ENCODE measurements at regions not wholly inside any gene's neighbourhood (a gene's known extent, or its start where the extent isn't known, plus 50 kb on each side); places are given as distances from the start of the nearest gene placed in this dataset.

DNA sequence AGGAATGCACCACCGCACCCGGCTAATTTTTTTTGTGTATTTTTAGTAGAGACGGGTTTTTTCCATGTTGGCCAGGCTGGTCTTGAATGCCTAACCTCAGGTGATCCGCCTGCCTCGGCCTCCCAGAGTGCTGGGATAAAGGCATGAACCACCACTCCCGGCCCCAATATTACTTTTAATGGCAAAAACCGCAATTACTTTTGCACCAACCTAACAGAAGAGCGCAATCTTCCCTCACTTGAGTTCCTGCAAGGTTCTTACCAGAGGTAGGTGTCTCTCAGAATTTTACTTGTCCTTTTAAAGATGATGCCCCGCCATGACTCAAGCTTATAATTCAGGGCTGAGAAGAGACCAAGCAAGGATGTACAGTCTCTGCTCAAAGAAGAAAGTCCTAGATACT lies 1774.1 kb upstream of the PCDH20 start:
- Mint-ChIP-seq H3K27ac (no peak overlapping the region), H3K4me3 (no peak overlapping the region), H3K27me3 (no peaks in the 10 kb centered on the region), H3K4me1 (ENCODE audit: low read depth in 2 of 2) (no peaks in the 10 kb centered on the region), H3K9me3 (peaks cover 0 to 8% of the 10 kb centered on the region in 2 donors), H3K36me3 (ENCODE audit: insufficient read depth) (peaks cover 2% of the 10 kb centered on the region)
- ATAC-seq (replicated peaks) (no peak), DNase-seq (no peak)

DNA sequence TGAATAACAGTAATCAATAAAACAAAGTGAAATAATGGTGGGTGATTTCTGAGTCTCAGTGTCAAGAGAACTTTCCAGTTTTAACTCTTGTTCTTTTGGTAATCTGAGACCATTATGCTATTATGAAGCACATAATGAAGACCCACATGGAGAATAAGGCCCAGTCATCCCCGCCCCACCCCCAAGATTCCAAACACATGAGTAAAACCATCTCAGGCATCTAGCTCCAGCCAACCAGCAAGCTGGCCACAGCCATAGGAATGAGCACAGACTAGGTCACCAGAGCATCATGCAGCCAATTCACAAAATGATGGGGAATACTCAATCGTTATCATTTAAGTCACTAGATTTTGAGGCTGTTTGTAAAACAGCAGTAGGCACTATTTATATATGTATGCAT lies 1769.0 kb upstream of the PCDH20 start:
- no peak overlapping the region for H3K27ac Mint-ChIP-seq
- no peak for ATAC-seq (replicated peaks)
- DNase-seq: no peak
- H3K4me3 Mint-ChIP-seq: no peak overlapping the region
- H3K36me3 Mint-ChIP-seq (ENCODE audit: insufficient read depth): no peaks in the 10 kb centered on the region
- H3K4me1 Mint-ChIP-seq (ENCODE audit: low read depth in 2 of 2): no peaks in the 10 kb centered on the region
- peaks cover 7 to 13% of the 10 kb centered on the region in 2 donors for H3K9me3 Mint-ChIP-seq
- H3K27me3 Mint-ChIP-seq: no peaks in the 10 kb centered on the region

DNA sequence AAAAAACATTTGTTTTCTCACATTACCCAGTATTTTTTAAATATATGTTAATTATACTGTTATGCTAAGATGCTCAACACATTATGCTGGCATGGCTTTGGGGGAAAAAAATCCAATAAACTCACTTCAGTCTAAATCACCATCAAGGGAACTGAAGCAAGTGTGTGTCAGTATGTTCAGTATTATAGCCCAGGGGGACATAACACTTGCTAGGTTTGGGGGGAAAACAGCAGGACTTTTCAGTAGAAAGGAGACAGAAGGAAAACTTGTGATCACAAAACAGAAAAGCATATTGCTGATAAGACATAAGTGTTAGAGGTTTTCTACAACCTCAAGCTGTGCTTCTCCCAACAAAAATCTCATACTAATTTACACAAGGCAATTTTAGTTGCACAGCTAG lies 1759.9 kb upstream of the PCDH20 start:
- no peaks in the 10 kb centered on the region for H3K36me3 Mint-ChIP-seq (ENCODE audit: insufficient read depth)
- no peaks in the 10 kb centered on the region for H3K27me3 Mint-ChIP-seq
- no peak overlapping the region for H3K27ac Mint-ChIP-seq
- peaks cover 14 to 20% of the 10 kb centered on the region in 2 donors for H3K9me3 Mint-ChIP-seq
- DNase-seq: no peak
- no peaks in the 10 kb centered on the region for H3K4me1 Mint-ChIP-seq (ENCODE audit: low read depth in 2 of 2)
- no peak overlapping the region for H3K4me3 Mint-ChIP-seq
- ATAC-seq (replicated peaks): no peak

DNA sequence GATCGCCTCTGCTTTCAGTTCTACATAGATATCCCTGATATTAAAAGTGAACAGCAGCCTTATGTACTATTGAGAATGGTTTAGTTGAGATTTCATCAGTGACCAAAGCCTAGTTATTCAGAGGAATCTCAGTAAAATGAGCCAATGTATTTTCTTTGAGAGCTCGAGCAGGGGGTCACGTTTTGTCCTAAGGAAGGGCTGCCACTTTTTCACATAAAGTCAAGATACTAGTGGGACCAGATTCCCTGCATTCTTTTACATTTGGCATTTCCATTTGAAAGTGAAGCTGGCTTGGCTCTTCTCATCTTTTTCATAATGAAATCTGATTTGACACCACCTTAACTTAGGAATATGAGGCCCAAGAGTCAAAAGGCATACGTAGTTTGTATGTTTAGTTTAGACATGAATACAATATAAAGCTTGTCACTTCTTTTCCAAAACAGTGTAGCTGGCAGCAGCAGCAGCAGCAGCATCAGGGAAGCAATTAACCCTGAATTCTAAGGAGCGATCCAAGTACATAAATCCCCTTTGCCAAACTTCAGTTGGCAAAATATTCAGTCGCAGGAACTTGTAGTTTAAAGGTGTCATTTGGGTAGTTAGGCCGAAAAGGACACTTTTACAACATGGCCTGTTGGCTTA lies 1752.2 kb upstream of the PCDH20 start:
- no peaks in the 10 kb centered on the region for H3K27me3 Mint-ChIP-seq
- no peak overlapping the region for H3K4me3 Mint-ChIP-seq
- H3K27ac Mint-ChIP-seq: no peak overlapping the region
- ATAC-seq (replicated peaks) (no peak), DNase-seq (no peak)
- H3K4me1 Mint-ChIP-seq (ENCODE audit: low read depth in 2 of 2): no peaks in the 10 kb centered on the region
- peaks cover 2 to 7% of the 10 kb centered on the region in 2 donors for H3K9me3 Mint-ChIP-seq
- H3K36me3 Mint-ChIP-seq (ENCODE audit: insufficient read depth): no peaks in the 10 kb centered on the region

DNA sequence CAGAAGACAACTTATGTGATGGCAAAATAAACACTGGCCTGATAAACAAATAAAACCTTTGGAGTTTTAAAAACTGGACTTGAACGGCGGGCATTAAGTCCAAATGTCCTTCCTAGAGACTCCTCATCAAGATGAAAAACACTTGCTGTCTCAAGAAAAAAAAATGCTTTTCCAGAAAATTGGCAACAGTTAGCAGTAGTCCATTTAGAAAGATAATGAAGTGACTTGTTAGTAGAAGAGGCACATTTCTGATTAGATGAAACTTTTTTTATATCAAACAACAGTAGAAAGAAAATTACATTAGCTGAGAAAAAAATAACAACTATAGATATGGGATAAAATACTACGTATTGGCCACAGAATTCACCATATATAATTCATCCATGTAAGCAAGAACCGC lies 1750.7 kb upstream of the PCDH20 start:
- Mint-ChIP-seq H3K27me3 (no peaks in the 10 kb centered on the region), H3K9me3 (peaks cover 5 to 14% of the 10 kb centered on the region in 2 donors), H3K27ac (no peak overlapping the region), H3K36me3 (ENCODE audit: insufficient read depth) (no peaks in the 10 kb centered on the region), H3K4me1 (ENCODE audit: low read depth in 2 of 2) (no peaks in the 10 kb centered on the region), H3K4me3 (no peak overlapping the region)
- ATAC-seq (replicated peaks): no peak
- DNase-seq: no peak

DNA sequence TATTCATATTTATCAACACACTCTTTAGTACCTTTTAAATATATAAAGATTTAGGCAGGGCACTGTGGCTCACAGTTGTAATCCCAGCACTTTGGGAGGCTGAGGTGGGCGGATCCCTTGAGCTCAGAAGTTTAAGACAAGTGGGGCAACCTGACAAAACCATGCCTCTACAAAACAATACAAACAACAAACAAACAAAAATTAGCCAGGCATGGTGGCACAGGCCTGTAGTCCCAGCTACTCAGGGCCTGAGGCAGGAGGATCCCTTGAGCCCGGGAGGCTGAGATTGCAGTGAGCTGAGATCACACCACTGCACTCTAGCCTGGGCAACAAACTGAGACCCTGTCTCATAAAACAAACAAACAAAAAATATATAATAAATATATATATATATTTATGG lies 1748.3 kb upstream of the PCDH20 start:
- Mint-ChIP-seq H3K27me3 (no peaks in the 10 kb centered on the region), H3K9me3 (peaks cover 0 to 21% of the 10 kb centered on the region in 2 donors), H3K36me3 (ENCODE audit: insufficient read depth) (no peaks in the 10 kb centered on the region), H3K27ac (no peak overlapping the region), H3K4me1 (ENCODE audit: low read depth in 2 of 2) (no peaks in the 10 kb centered on the region), H3K4me3 (no peak overlapping the region)
- DNase-seq (no peak), ATAC-seq (replicated peaks) (no peak)

DNA sequence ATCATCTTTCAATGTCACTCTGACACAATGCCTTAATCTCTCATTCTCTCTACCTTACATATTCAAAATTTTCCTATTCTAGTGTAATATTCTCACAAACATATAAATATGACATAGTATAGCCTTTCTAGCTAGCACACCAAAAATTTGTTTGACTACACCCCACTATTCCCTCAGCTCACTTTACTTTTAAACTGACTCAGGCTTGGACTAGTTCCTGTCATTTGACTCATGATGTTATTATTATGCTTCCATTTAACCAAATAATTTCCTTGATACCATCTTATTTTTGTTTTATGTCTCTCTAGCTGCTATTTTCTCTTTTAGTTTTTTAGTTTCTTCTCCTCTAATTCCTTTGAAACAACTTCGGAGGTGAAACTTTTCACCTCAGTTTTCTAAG lies 1745.6 kb upstream of the PCDH20 start:
- H3K4me1 Mint-ChIP-seq (ENCODE audit: low read depth in 2 of 2): no peaks in the 10 kb centered on the region
- H3K9me3 Mint-ChIP-seq: peaks cover 8 to 27% of the 10 kb centered on the region in 2 donors
- no peaks in the 10 kb centered on the region for H3K27me3 Mint-ChIP-seq
- H3K4me3 Mint-ChIP-seq: no peak overlapping the region
- H3K36me3 Mint-ChIP-seq (ENCODE audit: insufficient read depth): no peaks in the 10 kb centered on the region
- no peak for DNase-seq
- no peak overlapping the region for H3K27ac Mint-ChIP-seq
- no peak for ATAC-seq (replicated peaks)

DNA sequence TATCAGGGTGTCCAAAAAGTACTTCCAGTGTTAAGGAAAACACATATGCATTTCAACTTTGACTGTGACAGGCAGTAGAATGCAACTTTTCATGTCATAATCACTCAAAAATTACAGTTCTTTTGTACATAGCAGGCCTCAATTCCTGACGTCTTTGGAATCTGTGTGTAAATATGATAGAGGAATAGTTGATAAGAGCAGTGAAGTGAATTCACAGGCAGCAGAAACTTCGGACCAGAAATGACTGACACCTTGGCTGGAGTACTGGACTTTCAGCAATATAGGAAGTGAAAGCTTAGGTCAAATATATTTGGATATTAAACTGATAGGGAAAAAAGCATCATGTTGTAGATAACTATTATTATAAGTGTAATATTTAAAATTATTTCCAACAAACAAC lies 1741.2 kb upstream of the PCDH20 start:
- DNase-seq (no peak), ATAC-seq (replicated peaks) (no peak)
- Mint-ChIP-seq H3K4me1 (ENCODE audit: low read depth in 2 of 2) (no peaks in the 10 kb centered on the region), H3K27me3 (no peaks in the 10 kb centered on the region), H3K4me3 (no peak overlapping the region), H3K9me3 (peaks cover 11 to 18% of the 10 kb centered on the region in 2 donors), H3K27ac (no peak overlapping the region), H3K36me3 (ENCODE audit: insufficient read depth) (no peaks in the 10 kb centered on the region)

DNA sequence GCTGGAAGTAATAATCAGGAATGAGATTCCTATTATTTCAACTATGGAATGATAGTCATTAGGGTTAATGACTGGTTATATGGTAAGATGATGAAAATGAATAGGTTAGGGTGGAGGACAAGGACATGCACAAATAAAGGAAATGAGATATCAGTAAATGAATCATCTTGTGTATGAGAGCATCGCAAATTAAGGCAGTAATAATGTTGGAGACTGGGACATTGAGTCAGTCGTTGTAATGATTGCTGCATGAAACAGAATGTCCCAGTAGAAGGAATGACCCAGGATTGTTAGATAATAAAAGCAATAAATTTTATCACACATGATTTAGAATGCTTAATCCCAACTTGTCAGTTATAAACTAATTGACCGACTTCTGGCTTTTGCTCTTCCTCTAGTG lies 1733.7 kb upstream of the PCDH20 start:
- H3K9me3 Mint-ChIP-seq: peaks cover 5 to 16% of the 10 kb centered on the region in 2 donors
- DNase-seq (no peak), ATAC-seq (replicated peaks) (no peak)
- H3K27me3 Mint-ChIP-seq: no peaks in the 10 kb centered on the region
- H3K27ac Mint-ChIP-seq: no peak overlapping the region
- no peaks in the 10 kb centered on the region for H3K4me1 Mint-ChIP-seq (ENCODE audit: low read depth in 2 of 2)
- H3K4me3 Mint-ChIP-seq: no peak overlapping the region
- no peaks in the 10 kb centered on the region for H3K36me3 Mint-ChIP-seq (ENCODE audit: insufficient read depth)

DNA sequence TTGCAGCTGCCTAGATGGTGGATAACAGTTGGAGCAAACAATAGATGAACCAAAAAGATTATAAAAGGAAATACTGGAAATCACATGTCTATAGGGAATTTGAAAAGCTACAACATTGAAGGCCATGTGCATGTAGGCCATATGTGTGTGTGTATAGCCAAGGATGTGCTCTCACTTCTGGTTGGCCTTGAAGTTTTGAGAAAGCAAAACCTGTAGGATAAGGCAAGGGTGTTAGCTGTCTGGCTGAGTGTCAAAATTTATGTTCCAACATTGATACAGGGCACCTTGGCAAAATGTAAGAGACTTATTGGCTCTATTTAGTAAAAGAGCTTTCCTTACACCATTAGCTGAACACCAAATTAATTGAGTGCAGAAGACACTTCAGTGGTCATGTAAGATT lies 1723.6 kb upstream of the PCDH20 start:
- Mint-ChIP-seq H3K4me1 (ENCODE audit: low read depth in 2 of 2) (no peaks in the 10 kb centered on the region), H3K27ac (no peak overlapping the region), H3K36me3 (ENCODE audit: insufficient read depth) (no peaks in the 10 kb centered on the region), H3K27me3 (no peaks in the 10 kb centered on the region), H3K4me3 (no peak overlapping the region), H3K9me3 (peaks cover 3 to 9% of the 10 kb centered on the region in 2 donors)
- ATAC-seq (replicated peaks) (no peak), DNase-seq (no peak)

DNA sequence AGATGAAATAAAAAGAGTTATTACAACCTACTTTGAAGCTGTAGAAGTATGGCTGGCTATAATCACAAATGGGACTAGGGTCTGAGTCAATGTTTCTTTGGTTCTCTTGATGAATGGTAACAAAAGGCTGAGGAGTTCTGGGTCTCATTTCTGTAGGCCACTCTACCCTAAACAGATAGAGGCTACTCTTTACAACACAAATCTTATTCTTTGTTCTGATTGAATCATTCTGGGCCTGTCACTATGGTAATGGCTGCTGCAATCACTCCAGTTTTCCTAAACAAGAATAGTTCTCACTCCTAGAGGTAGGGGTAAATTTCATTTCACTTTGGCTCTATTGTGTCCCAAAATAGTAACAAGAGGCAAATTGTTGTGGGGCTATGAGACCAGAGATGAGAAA lies 1714.3 kb upstream of the PCDH20 start:
- Mint-ChIP-seq H3K27me3 (no peaks in the 10 kb centered on the region), H3K36me3 (ENCODE audit: insufficient read depth) (no peaks in the 10 kb centered on the region), H3K27ac (no peak overlapping the region), H3K4me1 (ENCODE audit: low read depth in 2 of 2) (no peaks in the 10 kb centered on the region), H3K4me3 (no peak overlapping the region), H3K9me3 (peaks cover 0 to 10% of the 10 kb centered on the region in 2 donors)
- DNase-seq (no peak), ATAC-seq (replicated peaks) (no peak)

DNA sequence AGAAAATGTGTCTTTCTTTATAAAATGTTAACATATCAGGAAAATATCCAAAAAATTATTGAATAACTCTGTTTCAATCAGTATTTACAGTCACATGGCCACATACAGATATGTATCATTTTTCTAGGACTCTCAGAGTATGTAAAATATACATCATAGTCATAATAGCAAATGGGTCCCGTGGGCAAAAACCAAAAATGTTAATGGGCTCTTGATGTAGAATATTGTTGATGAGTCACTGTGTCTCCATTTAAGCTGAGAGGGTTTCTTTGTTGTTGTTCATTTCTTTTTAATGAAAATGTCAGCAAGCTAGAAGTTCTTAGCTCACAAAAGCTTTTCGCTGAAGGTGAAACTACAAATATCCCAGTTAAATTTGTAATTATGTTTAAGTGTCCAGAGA lies 1713.1 kb upstream of the PCDH20 start:
- Mint-ChIP-seq H3K36me3 (ENCODE audit: insufficient read depth) (no peaks in the 10 kb centered on the region), H3K27me3 (no peaks in the 10 kb centered on the region), H3K9me3 (peaks cover 0 to 10% of the 10 kb centered on the region in 2 donors), H3K27ac (no peak overlapping the region), H3K4me1 (ENCODE audit: low read depth in 2 of 2) (no peaks in the 10 kb centered on the region), H3K4me3 (no peak overlapping the region)
- DNase-seq (no peak), ATAC-seq (replicated peaks) (no peak)

DNA sequence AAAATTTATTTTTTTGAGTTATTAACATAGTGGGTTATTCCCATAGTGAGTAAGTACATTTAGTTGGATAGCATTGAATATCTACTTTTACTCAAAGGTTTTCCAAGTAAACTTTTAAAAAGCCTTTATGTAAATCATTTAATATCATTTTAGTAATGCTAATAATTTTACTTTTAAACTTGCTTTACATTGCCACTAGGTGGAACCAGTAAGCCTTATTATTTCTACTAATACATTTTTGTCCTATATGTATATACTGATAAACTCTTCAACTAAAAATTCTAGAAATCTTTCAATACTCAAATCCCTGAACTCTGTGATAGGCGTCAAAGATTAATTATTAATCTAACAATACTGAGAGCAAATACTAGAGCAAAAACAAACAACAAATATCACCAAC lies 1709.2 kb upstream of the PCDH20 start:
- no peak overlapping the region for H3K4me3 Mint-ChIP-seq
- H3K27me3 Mint-ChIP-seq: no peaks in the 10 kb centered on the region
- no peak overlapping the region for H3K27ac Mint-ChIP-seq
- H3K36me3 Mint-ChIP-seq (ENCODE audit: insufficient read depth): no peaks in the 10 kb centered on the region
- peaks cover 6 to 7% of the 10 kb centered on the region in 2 donors for H3K9me3 Mint-ChIP-seq
- H3K4me1 Mint-ChIP-seq (ENCODE audit: low read depth in 2 of 2): no peaks in the 10 kb centered on the region
- no peak for ATAC-seq (replicated peaks)
- DNase-seq: no peak

DNA sequence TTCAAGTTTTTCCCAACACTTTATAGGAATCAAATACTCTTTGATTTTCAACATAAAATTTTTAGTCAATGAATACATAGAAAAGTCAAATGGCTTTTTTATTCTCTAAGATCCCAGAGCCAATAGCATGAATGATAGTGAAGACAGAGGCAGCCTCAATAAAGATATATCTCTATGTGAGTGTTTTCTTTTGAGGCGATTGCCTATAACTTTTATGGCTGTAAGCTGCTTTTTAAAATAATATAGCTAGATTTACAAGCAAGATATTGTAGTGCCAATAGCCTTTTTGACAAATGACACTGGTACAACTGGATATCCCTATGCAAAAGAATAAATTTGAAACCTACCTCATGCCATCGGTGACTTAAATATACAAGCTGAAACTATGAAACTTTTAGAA lies 1705.2 kb upstream of the PCDH20 start:
- Mint-ChIP-seq H3K27me3 (no peaks in the 10 kb centered on the region), H3K27ac (no peak overlapping the region), H3K4me3 (no peak overlapping the region), H3K4me1 (ENCODE audit: low read depth in 2 of 2) (no peaks in the 10 kb centered on the region), H3K9me3 (peaks cover 1 to 14% of the 10 kb centered on the region in 2 donors), H3K36me3 (ENCODE audit: insufficient read depth) (no peaks in the 10 kb centered on the region)
- DNase-seq: no peak
- ATAC-seq (replicated peaks): no peak

DNA sequence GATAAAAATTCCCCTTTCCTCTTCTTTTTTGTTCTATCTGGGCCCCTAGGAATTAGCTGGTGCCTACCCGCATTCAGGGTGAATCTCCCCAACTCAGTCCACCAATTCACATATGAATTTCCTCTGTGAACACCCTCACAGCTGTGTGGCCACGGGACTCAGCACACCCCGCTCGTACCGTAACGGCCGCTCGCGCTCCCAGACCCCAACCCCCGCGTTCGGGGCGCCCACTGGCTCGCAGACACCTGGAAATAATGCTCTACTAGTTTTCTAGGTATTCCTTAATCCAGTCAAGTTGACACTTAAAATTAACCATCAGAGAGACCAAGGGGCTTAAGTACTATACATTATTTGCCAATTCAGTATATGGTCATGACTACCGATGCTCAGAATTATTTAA lies 1702.1 kb upstream of the PCDH20 start:
- Mint-ChIP-seq H3K4me3 (no peak overlapping the region), H3K36me3 (ENCODE audit: insufficient read depth) (no peaks in the 10 kb centered on the region), H3K9me3 (peaks cover 0 to 18% of the 10 kb centered on the region in 2 donors), H3K27me3 (no peaks in the 10 kb centered on the region), H3K4me1 (ENCODE audit: low read depth in 2 of 2) (no peaks in the 10 kb centered on the region), H3K27ac (no peak overlapping the region)
- no peak for DNase-seq
- no peak for ATAC-seq (replicated peaks)
